ENCODE measurements at regions not wholly inside any gene's neighbourhood (a gene's known extent, or its start where the extent isn't known, plus 50 kb on each side); places are given as distances from the start of the nearest gene placed in this dataset.
A peak's percentile ranks its signal among the peaks of the same experiment; 100 is the strongest.

DNA sequence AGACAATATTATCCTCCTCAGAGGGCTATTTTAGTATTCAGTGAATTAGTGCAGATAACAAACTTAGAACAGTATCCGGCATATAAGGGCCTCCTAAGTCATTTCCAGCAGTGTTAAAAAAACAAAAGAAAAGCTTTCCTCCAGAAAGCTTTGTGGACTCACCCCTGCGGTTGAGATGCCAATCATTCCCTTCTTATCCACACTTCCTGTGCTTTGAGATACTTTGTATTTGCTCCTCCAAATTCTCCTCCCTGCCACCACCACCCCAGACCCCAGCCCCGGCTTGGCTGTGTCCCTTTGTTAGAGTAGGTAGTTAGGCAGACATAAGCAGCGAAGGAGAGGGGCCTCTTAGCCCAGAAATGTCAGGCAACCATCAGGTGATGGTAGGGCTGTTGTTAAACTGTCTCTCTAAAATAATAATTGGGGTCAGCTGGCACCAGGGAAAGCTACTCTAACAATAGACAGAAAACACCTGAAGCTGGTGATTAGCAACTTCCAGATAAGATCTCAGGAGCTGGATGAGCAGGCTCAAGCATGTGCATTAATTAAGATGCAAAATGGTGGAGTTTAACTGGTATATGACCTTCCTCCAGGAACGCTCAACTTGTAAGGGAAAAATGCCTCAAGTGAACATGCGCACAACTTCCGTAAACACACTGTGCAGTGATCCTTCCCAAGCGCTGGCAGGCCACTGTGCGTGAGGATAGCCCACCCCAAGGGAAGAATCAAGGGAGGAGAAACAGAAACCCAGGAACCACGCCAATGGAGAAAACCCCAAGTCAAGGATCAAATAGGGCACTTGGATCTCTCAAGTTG is 152.1 kb upstream of the EEA1 start:
- Histone ChIP-seq H3K9ac (ENCODE audit: low read depth, low read length) (no peak overlapping the region), H3K23ac (ENCODE audit: low read depth, low read length) (peak overlapping the region; percentile 80), H4K5ac (ENCODE audit: low read depth, low read length) (peak overlapping the region; percentile 3; the same call in 1 of the 2 replicates), H3K56ac (ENCODE audit: extremely low read depth, insufficient read depth, low read length) (no peak overlapping the region), H3K9me3 (ENCODE audit: control insufficient read depth, insufficient read depth, low read length) (no peaks in the 10 kb centered on the region), H4K20me1 (ENCODE audit: insufficient read depth, low read length) (no peaks in the 10 kb centered on the region), H2BK15ac (ENCODE audit: low read depth, low read length) (peak overlapping the region; percentile 59; the same call in 2 of the 3 replicates), H2AK5ac (ENCODE audit: low read depth, low read length) (peak overlapping the region; percentile 94; the same call in 1 of the 2 replicates), H3K9me1 (ENCODE audit: insufficient read depth, low read length) (0 out of 2 replicates have a peak, but pooled peaks cover 2% of the 10 kb centered on the region), H2AK9ac (replicated peaks; ENCODE audit: low read depth, low read length, poor library complexity) (peak overlapping the region; percentile 46), H3K18ac (ENCODE audit: low read depth, low read length) (0 out of 2 replicates have a peak overlapping the region, but pooled peaks have one; percentile 2), H2AFZ (replicated peaks; ENCODE audit: low read length, poor library complexity) (peak overlapping the region; percentile 80), H3K36me3 (ENCODE audit: control insufficient read depth, insufficient read depth, low read length) (no peaks in the 10 kb centered on the region), H3K14ac (replicated peaks; ENCODE audit: low read depth, low read length) (peak overlapping the region; percentile 79), H3K27ac (ENCODE audit: insufficient read depth, low read length) (no peak overlapping the region), H2BK20ac (ENCODE audit: low read depth, low read length) (peak overlapping the region; percentile 93), H3K79me1 (ENCODE audit: low read depth in 1 of 2, low read length in 2 of 2) (no peaks in the 10 kb centered on the region), H4K91ac (ENCODE audit: insufficient read depth, low read depth, low read length) (peak overlapping the region; percentile 66), H3K4me2 (ENCODE audit: low read depth, low read length) (no peak overlapping the region), H3K4me3 (ENCODE audit: insufficient read depth, low read depth, low read length) (no peak overlapping the region), H3K27me3 (ENCODE audit: control insufficient read depth, insufficient read depth, low read length) (no peaks in the 10 kb centered on the region), H3K4ac (ENCODE audit: low read depth, low read length) (peak overlapping the region; percentile 80), H4K8ac (ENCODE audit: low read depth in 2 of 2, low read length in 2 of 2) (peak overlapping the region in 1 of 2 experiments; percentile 73; a peak in 2 of 4 replicates), H2BK5ac (ENCODE audit: low read depth, low read length, poor library complexity, severe bottlenecking) (peak overlapping the region; percentile 63), H3K4me1 (ENCODE audit: control insufficient read depth, insufficient read depth, low read length) (peaks cover 3% of the 10 kb centered on the region), H2BK120ac (ENCODE audit: low read depth, low read length) (peak overlapping the region; percentile 85)
- TF ChIP-seq, protein P1, sequence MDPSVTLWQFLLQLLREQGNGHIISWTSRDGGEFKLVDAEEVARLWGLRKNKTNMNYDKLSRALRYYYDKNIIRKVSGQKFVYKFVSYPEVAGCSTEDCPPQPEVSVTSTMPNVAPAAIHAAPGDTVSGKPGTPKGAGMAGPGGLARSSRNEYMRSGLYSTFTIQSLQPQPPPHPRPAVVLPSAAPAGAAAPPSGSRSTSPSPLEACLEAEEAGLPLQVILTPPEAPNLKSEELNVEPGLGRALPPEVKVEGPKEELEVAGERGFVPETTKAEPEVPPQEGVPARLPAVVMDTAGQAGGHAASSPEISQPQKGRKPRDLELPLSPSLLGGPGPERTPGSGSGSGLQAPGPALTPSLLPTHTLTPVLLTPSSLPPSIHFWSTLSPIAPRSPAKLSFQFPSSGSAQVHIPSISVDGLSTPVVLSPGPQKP (IDR thresholded peaks at IDR 0.05; ENCODE audit: borderline replicate concordance, low read depth, low read length), result no peak
- TF ChIP-seq RAD21 (IDR thresholded peaks at IDR 0.05; ENCODE audit: low read length), result no peak
- TF ChIP-seq BHLHE40 (IDR thresholded peaks at IDR 0.05; ENCODE audit: low read depth, low read length), result no peak
- TF ChIP-seq RFX5 (IDR thresholded peaks at IDR 0.05; ENCODE audit: low read depth, low read length), result no peak
- TF ChIP-seq NFE2L2 (IDR thresholded peaks at IDR 0.05; ENCODE audit: low read depth, low read length), result no peak
- TF ChIP-seq FOS (IDR thresholded peaks at IDR 0.05; ENCODE audit: low read depth, low read length), result no peak
- no peak for TF ChIP-seq POLR2A (IDR thresholded peaks at IDR 0.05; ENCODE audit: low read depth, low read length)
- no peak for TF ChIP-seq MXI1 (IDR thresholded peaks at IDR 0.05; ENCODE audit: borderline replicate concordance, low read depth, low read length)
- TF ChIP-seq MAZ (IDR thresholded peaks at IDR 0.05; ENCODE audit: borderline replicate concordance, low read depth, low read length), result no peak
- no peak for TF ChIP-seq MAFK (IDR thresholded peaks at IDR 0.05; ENCODE audit: low read depth, low read length)
- no peak for TF ChIP-seq CEBPB (IDR thresholded peaks at IDR 0.05; ENCODE audit: low read depth, low read length)
- TF ChIP-seq CHD1 (IDR thresholded peaks at IDR 0.05; ENCODE audit: low read depth, low read length), result no peak
- TF ChIP-seq, protein P2, sequence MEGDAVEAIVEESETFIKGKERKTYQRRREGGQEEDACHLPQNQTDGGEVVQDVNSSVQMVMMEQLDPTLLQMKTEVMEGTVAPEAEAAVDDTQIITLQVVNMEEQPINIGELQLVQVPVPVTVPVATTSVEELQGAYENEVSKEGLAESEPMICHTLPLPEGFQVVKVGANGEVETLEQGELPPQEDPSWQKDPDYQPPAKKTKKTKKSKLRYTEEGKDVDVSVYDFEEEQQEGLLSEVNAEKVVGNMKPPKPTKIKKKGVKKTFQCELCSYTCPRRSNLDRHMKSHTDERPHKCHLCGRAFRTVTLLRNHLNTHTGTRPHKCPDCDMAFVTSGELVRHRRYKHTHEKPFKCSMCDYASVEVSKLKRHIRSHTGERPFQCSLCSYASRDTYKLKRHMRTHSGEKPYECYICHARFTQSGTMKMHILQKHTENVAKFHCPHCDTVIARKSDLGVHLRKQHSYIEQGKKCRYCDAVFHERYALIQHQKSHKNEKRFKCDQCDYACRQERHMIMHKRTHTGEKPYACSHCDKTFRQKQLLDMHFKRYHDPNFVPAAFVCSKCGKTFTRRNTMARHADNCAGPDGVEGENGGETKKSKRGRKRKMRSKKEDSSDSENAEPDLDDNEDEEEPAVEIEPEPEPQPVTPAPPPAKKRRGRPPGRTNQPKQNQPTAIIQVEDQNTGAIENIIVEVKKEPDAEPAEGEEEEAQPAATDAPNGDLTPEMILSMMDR (conservative IDR thresholded peaks at IDR 0.05; ENCODE audit: low read depth, low read length), result no peak
- no peak for TF ChIP-seq SMC3 (IDR thresholded peaks at IDR 0.05; ENCODE audit: low read depth, low read length)
- DNase-seq (peak; percentile 52), ATAC-seq (ENCODE audit: low read depth) (peak; percentile 59)
- dilution Hi-C loops (cut with HindIII; ENCODE audit: low sequenced_read_pairs, unreplicated experiment), result no loop called here
- WGBS, 2 experiments (ENCODE audit: extremely low coverage in 2 of 2, insufficient read length in 1 of 2), result 100% methylated on average over 2 of the region's 10 CpGs; no CpG with 5 or more reads in 1 of the 2 experiments
- intact Hi-C loops (cut with micrococcal nuclease), result no loop called here
- BruUV-seq (replicated peaks), result no TSS peak
- POLR2A ChIA-PET (ENCODE audit: unreplicated experiment), result no interaction called here
- CTCF ChIA-PET, result no interaction called here
- in situ Hi-C loops (cut with MboI; ENCODE audit: low sequenced_read_pairs), result no loop called here

All from IMR-90 (cell line).